LoVo (cell line): ENCODE measurements at regions not wholly inside any gene's neighbourhood (a gene's known extent, or its start where the extent isn't known, plus 50 kb on each side); places are given as distances from the start of the nearest gene placed in this dataset.

ENCODE experiments used
- DNase-seq: peaks from one replicate; pipeline ENCODE4 v3.0.0-alpha.2; 2016; ENCODE audit warnings: low spot score

DNA sequence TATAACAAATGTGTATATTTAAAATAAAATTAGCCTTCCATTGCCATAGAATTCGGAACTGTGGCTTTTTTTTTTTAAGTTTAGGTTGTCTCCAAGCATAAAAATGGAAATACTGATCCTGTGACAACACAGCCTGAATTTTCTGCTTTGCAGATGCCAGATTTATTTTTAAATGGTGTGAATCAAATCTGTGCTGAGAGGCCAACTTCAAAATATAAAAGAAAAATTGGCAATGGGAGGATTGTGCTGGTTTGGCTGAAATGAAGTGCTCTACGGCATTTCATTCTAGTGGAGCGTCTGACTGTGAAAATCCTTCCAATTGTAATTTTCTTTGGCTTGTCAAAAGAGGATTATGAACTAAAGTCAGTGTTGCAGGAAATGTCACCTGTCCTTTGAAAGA lies 580.3 kb upstream of the ZFP42 start:
- DNase-seq, result no peak

DNA sequence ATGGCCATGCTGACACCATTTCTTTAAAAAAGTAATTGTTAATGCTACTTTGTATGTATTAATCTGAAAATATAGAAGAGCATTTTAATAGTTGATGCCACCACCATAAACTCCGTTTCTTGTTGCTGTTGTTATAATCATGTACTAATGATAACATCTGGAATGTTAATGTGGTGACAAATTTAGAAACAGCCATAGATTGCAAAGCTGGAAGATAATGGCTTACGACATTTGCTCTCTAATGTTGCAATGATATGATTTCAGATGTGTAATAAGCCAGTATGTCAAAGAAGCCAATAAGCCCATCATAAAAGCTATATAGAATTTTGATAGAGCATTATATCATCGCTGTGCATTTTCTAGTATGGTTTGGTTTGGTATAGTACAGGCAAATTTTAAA lies 579.4 kb upstream of the ZFP42 start:
- no peak for DNase-seq

DNA sequence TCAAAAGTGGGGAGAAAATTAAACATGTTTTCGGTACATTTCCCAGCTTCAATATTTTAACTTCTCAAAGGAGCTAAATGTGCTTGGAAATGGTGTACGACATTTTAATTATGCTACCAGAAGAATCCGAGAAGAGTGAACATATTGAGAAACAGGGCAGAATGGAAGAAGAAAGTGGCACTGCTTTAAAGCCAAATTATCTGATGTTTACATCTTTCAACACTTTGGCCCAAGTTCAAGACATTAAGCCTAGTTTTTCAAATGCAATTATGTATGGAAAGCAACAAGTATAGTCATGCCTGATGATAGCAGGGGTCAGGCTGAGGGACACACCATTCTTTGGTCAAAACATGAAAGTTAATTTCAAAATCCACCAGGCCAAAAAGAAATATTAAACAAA lies 577.9 kb upstream of the ZFP42 start:
- DNase-seq, result no peak

DNA sequence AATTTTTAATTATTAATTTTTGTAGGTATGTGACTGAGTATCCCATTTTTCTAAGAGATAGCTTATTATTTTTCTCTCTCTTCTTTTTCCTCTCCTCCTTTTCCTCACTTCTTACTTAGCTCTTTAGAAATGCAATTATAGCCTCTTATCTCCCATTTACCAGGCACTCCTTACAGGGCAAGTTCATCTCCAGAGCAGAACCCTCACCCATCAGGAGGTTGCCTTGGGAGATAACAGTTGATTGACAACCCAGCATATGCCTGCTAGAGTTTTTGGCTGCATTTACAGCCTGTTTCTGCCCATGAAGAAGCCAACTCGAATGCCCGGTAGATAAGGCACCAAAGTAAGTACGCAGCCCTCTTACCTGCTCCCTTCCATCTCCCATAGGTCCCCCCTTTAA lies 572.9 kb upstream of the ZFP42 start:
- no peak for DNase-seq

DNA sequence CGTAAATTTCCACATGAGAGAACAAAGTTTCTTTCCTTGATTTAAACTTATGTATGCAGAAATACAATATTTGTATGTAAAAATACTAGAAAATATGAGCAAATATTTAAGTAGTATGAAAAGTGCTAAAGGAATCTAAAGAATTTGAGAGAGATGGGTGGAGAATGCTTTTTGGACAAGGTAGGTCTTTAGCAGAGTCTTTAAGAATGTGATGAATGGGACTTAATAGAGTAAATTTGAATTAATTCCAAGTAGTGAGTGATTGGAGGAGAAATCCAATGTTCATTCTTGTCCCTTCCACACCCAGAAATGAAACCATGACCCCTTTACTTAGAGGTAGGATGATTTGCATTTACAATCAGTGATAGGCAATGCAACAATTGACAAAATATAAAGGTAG lies 570.9 kb upstream of the ZFP42 start:
- DNase-seq, result no peak

DNA sequence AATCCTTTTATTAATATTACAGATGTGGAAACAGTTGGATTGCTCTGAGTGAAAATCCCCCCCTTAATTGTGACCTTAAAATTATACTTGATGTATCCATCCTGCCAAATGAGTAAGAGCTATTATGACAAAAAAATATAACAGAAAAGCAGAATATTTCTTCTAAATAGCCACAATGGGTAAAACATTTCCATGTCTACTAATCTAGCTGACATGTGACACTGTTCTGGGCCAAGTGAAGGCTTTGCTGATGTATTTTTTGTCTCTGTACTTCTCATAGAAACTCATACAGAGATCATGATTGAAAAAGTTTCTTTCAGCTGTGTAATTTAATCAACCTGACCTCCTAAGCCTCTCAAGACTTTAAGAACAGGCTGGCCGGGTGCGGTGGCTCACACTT lies 569.1 kb upstream of the ZFP42 start:
- DNase-seq, result no peak

DNA sequence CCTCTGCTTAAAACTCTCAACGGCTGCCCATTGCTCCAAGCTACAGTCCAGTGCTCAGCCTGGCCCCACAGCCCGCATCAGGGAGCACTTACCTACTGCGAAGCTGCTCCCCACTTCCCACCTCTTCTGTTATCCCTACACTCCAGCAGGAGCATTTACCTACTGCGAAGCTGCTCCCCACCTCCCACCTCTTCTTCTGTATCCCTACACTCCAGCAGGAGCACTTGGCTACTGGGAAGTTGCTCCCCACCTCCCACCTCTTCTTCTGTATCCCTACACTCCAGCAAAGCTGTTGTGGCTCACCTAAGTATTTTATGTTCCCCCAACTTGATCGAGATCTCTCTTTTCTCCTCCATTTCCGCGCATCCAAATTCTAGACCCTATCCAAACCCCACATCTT lies 563.3 kb upstream of the ZFP42 start:
- DNase-seq, result no peak

DNA sequence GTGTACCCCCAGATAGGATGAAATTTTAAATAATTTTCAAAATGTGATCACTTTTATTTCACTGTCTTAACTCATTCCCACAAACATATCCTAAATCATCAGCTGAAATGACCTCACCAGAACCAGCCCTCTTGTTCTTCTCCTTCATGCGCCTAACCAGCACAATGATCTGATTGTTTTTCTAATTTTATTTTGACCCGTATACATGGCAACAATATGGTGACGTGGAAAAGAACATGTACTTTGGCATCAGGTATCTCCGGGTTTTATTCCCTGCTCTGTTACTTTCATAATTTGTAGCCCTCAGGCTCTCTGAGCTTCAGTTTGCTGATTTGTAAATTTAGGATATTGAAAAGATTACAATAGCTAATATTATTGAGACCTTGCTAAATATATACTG lies 562.4 kb upstream of the ZFP42 start:
- no peak for DNase-seq

DNA sequence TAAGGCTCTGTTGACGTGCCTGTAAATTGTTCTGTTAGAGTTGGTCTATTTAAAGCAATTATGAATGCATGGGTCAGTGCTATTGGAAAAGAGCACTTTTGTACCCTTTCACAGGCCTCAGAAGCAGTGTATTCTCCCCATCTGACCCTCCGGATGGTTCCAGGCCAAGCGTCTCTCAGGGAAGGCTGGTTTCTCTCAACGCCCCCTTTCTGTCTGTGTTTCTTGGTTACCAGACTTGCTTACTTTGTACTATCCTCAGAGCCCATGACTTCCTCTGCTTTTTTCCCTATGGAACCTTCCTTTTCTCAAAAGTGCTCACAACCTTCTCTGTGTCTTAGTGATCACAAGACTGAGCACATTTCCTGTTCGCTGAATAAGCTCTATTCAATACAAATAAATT lies 559.3 kb upstream of the ZFP42 start:
- DNase-seq, result no peak

DNA sequence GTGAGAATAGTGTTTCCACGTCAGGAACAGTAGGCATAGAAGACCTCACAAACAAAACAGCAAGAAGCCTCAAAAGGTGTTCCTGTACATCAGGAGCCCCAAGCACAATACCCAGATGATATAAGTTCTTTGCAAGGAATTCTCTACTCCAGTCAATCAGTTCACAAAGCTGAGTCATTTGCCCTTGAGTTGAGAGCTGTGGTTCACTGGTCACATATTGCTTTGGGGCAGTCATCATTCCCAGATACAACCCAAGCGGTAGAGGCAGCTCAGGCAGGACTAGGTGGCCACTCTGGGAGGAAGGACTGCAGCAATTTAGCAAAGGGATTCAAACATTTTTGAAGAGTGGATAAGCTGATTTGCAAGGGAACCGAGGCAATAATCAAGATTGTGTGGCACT lies 551.5 kb upstream of the ZFP42 start:
- DNase-seq, result no peak

DNA sequence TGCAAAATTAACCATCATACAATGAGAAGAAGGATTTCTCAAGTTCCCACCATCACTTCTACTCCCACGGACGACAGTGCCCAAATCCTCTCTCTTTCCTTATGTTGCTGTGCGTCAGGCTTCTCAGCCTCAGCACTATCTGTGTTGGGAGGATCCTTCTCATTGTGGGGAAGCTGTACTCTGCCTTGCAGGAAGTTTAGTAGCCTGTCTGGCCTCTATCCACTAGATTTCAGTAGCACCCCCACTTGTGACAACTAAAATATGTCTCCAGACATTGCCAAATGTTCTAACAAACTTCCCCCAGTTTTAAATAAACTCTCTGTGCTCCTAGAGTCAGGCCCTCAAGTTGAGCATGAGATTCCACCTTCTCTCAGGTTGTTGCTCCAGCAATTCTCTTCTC lies 545.9 kb upstream of the ZFP42 start:
- DNase-seq, result no peak

DNA sequence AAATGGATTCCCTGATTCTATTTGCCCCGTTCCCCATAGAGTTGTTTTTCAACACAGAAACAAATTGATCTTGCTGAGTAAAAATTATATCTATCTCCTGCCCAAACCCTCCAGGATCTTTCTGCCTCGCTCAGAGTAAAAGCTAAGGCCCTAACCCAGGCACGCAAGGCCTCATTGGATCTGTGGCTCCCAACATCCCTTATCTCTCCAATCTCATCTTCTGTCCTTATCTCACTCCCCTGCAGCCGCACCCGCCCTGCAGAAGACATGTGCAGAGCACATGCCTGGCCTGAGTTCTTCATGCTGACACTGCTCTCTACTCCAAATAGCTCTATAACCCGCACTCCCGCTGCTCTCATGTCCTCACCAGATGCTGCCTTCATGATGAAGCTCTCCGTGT lies 543.8 kb upstream of the ZFP42 start:
- DNase-seq, result no peak

DNA sequence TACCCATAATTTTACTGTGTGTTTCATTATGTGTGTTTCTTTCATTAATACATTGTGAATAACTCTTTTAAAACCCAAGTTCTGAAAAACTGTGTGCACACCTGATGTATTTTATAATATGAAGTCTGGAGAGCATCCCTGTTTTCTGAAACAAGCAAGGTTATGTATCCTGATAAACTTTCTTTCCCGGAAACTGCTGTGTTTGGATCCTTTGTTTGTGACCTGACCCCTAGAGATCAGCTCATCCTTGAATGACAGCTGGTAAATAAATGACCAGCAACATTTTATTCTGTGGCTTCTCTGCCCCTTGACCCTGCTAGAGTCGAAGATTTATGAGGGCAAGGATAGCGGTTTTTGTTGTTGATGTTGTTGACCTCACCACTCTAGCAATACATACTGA lies 535.6 kb upstream of the ZFP42 start:
- no peak for DNase-seq

DNA sequence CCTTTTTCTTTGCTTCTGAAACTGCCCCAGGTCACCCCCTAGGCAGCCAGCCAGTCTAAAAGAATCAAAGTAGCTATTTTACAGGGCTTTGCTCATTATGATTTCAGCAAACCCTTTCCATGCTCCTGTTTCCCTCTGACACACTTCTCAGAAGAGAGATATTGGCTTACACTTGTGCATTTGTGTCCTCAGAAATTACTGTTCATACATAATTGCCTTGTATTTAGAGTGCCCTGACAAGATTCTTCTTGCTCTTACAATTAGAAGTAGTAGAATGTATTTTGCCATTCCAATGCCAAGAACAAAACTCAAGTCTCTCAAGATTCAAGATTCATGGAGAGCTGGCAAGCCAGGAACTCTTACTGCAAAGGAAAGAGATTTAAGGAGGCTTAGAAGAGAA lies 531.0 kb upstream of the ZFP42 start:
- no peak for DNase-seq

DNA sequence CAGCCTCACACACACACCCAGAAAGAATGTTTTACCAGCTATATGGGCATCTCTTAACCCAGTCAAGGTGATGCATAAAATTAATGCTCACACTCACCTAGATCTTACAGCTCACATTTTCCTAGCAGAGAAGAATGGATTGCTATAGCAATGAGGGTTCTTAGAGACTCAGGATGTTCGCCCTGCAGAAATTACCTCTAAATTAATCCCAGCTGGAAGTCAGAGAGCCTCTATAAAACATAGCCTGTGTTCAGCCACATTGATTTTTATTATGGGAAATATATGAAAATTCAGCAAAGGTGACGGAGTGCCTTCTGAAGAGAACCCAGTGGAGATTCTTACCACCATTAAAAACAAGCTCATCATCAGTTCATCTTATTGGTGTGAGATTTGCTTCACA lies 528.3 kb upstream of the ZFP42 start:
- DNase-seq, result no peak

DNA sequence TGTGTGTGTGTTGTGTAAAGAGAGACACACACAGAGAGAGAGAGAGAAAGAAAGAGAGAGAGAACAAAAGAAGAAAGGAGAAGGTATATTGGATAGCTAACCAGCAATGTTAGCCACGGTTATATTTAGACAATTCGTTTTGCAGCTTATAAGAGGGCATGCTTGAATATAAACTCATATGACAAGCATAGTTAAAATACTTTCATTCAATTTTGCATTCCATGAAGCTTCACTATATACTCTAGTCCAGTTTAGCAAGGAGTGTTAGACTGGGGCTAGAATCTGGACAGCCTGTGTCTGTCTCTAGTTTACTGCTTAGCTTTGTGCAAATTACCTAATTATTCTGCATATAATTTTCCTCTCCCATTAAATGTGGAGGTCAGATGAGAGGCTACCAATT lies 525.9 kb upstream of the ZFP42 start:
- DNase-seq, result no peak

DNA sequence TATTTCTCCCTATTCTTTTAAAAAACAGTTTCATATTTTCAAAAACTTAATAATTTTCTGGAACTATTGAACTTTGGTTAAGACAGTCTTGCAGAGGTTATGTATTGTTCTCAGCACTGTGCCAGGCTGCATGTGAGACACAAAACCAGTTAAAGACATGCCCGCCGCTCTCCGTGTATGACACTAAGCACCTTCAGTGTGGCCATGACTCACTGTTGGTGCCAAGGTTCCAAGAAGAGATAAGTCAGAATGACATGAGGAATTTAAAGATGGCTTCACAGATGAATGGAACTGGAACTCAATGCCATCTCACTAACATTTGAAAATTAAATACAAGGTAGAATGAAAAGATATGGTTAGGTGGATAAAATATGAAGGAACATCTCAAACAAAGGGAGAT lies 525.5 kb upstream of the ZFP42 start:
- DNase-seq, result no peak

DNA sequence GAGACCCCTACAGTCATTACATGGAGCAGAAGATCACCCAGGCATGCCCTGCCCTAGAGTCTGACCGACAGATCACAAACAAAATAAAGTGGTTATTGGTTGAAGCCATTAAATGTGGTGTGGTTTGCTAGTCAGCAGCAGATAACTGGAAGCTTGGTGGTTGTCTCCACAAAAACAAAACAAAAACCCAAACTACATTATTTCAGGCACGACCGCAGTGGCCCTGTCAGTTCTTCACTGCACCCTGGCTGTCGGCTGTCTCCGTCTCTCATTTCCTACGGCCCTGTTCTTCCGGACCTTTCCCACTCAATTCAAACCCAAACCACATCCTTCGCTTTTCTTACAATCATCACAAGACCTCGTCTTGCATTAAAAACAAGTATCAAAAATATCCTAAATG lies 521.3 kb upstream of the ZFP42 start:
- no peak for DNase-seq

DNA sequence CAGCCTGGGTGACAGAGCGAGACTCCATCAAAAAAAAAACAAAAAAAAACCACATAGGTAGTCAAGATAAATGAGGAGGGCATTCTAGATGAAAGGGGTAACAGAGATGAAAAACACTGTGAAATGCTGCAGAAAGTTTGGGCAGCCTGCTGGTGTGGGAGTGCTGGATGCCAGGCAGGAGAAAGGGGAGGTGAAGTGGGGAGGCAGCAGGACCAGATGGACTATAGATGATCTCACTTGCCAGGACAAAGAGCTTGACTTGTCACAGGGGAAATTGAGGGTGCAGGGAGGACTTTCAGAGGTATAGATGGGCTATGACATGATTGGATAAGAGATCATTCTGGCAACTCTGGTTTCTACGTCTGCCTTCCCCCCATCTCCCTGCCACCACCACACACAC lies 519.7 kb upstream of the ZFP42 start:
- no peak for DNase-seq

DNA sequence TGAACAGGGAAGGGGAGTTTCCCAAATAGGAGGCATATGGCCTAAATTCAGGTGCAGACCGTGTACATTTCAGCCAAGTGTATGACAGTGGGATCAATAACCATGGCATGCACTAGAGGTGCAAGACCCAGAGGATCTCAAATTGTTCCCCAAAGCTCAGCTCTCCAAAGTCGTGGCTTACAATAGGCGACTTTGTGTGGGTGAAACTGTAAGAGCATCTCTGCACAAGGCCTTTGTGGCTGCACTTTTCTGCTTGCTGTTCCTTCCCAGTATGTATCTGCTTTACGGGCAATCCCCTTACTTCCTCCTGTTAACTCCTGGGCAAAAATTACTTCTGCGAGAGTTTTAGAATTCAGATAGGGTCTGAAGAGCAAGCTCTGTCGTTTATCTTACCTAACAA lies 518.3 kb upstream of the ZFP42 start:
- DNase-seq, result no peak

DNA sequence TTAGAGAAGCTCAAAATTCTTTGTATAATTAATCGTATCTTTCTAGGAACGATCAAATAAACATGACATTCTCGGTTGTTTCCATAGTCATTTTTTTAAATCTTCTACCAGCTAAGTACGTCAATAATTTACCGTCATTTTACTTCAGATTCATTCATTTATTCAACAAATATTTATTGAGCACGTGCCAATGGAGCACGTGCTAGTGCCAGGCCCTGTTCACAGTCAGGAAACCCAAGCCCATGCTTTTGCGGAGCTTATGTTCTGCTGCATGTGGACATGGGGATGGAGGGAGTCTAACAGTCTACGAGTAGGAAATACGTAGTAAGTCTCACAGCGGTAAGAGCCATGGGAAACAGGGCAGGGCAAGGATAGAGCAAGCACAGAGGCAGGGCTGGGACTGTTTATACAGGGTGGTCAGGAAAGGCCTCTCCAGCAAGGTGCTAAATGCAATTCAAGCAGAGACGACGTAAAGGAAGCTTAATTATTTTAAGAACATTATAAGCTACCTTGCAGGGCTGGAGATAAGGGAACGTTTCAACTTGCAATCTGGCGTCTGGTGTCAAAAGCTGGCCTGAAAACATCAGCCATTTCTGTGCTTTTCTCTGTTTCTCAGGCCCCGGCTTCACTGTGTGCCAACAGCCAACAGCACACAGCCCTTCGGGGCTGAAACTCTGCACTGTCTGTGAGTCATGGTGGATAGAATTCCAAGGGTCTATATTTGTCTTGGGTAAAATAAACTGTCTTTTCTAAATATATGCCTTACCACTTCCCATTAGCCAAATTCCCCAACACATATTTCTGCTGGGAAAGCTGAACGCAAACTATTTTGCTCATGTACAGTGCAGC lies 517.1 kb upstream of the ZFP42 start:
- DNase-seq, result no peak

DNA sequence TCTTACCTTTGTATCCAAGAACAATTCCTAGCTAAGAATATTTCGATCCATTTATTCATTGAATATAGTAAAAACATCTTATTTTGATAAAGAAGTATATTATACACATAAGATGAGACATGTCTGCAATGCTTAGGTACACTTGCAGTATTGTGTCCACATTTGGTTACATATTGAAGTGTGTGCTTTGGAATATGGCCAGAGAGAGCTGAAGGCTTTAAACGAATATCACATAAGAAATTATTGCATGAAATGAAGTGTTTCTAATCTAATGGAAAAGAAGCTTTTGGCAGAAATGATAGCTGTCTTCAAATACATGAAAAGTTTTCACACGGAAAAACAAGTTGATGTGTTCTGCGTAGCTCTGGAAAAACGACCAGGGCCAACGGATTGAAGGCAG lies 516.1 kb upstream of the ZFP42 start:
- no peak for DNase-seq

DNA sequence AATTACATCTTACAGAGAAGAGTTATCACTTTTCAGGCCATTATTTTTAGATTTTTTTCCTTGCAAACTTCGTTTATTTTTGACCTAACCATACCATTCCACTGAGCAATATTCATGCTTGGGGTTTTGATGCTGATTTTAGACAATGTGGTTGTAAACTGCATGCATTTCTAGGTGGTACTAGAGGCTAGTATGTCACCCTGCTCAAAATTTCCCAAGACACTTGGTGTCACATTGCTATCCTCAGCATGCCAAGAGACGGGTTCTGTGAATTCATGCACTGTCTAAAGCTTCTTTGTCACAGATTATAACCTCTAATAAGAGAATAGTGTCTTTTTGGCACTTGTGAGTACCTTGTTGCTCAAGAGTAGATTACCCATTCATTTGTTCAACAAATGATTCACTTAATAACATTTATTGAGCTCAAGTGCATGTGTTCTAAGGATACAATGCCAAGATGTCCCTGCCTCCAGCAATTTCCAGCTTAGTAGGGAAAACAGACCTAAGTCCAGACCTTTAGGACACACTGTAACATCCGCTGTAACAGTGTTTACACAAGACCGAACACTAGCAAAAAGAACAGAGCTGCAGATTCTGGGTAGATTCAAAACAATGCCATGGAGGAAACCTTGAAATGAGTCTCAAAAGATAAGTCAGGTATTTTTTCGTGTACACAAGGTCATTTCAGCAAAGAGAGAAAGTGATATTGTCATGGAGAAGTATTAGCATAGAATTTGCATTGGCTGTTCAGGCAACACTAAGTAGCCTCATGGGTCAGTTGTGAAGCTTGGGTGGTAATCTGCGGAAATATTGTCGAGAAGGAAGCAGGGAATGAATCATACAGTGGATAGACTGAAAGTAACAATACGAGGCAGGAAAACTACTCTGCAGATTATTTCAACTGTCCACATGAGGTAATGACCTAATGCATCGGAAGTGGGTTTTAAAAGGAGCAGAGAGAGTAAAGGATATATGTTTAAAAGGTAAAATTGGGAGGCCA lies 515.1 kb upstream of the ZFP42 start:
- no peak for DNase-seq
